HL-60 (cell line): ENCODE measurements at regions not wholly inside any gene's neighbourhood (a gene's known extent, or its start where the extent isn't known, plus 50 kb on each side); places are given as distances from the start of the nearest gene placed in this dataset.
"Not testable (repeated sequence)": the region's sequence is repeated elsewhere in the genome, so short reads cannot be mapped to it uniquely, and the experiment has no call there.

Experiments
- POLR2AphosphoS5 ChIP-seq: IDR thresholded peaks from 2 replicates; pipeline ENCODE4 v1.6.1; 2012; ENCODE audit warnings: low read depth
- TF ChIP-seq, protein P1 (sequence below): IDR thresholded peaks from one replicate; pipeline ENCODE4 v1.5.1; 2011; ENCODE audit warnings: low read length, control low read depth, inconsistent platforms; ENCODE audit not compliant: insufficient read depth

DNA sequence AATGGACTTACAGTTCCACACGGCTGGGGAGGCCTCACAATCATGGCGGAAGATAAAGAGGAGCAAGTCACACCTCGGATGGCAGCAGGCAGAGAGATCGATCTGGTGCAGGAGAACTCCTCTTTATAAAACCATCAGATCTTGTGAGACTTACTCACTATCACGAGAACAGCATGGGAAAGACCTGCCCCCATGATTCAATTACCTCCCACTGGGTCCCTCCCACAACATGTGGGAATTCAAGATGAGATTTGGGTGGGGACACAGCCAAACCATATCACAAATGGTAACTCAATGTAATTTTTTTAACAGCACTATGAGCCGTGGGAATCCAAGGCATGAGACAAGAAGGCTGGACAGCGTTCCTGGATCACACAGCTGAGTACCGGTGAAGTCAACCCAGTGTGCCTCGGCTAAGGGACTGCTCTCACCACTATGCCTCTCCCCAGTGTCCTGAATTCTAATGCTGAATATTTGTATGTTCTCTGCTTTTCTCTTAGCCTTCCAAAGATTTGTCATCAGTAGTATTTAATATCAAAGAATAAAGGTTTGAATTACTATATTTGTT is 84.3 kb downstream of the IRS2 start:
- TF ChIP-seq, protein P1, sequence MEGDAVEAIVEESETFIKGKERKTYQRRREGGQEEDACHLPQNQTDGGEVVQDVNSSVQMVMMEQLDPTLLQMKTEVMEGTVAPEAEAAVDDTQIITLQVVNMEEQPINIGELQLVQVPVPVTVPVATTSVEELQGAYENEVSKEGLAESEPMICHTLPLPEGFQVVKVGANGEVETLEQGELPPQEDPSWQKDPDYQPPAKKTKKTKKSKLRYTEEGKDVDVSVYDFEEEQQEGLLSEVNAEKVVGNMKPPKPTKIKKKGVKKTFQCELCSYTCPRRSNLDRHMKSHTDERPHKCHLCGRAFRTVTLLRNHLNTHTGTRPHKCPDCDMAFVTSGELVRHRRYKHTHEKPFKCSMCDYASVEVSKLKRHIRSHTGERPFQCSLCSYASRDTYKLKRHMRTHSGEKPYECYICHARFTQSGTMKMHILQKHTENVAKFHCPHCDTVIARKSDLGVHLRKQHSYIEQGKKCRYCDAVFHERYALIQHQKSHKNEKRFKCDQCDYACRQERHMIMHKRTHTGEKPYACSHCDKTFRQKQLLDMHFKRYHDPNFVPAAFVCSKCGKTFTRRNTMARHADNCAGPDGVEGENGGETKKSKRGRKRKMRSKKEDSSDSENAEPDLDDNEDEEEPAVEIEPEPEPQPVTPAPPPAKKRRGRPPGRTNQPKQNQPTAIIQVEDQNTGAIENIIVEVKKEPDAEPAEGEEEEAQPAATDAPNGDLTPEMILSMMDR = not testable (repeated sequence)
- TF ChIP-seq POLR2AphosphoS5 = not testable (repeated sequence)
